IMR-90 (cell line): ENCODE measurements at regions not wholly inside any gene's neighbourhood (a gene's known extent, or its start where the extent isn't known, plus 50 kb on each side); places are given as distances from the start of the nearest gene placed in this dataset.

ENCODE experiments used
- CEBPB ChIP-seq: IDR thresholded peaks from 2 replicates; pipeline ENCODE4 v1.6.1; 2012; ENCODE audit warnings: low read depth, low read length, improper control_type of control experiment
- CHD1 ChIP-seq: IDR thresholded peaks from 2 replicates; pipeline ENCODE4 v1.6.1; 2012; ENCODE audit warnings: low read depth, low read length, improper control_type of control experiment
- CTCF ChIP-seq: conservative IDR thresholded peaks from 2 replicates; pipeline ENCODE4 v1.5.1; 2012; ENCODE audit warnings: mild to moderate bottlenecking, low read depth, low read length, improper control_type of control experiment
- ELK1 ChIP-seq: fragments of 150-350 bp; IDR thresholded peaks from 2 replicates; pipeline ENCODE4 v1.6.1; 2016; ENCODE audit warnings: low read depth, mild to moderate bottlenecking, low read length, moderate library complexity, borderline replicate concordance
- FOS ChIP-seq: fragments of 150-350 bp; IDR thresholded peaks from 2 replicates; pipeline ENCODE4 v1.6.1; 2016; ENCODE audit warnings: low read depth, low read length
- MAFK ChIP-seq: IDR thresholded peaks from 2 replicates; pipeline ENCODE4 v1.6.1; 2012; ENCODE audit warnings: low read depth, low read length, improper control_type of control experiment
- MAZ ChIP-seq: IDR thresholded peaks from 2 replicates; pipeline ENCODE4 v1.6.1; 2012; ENCODE audit warnings: low read depth, mild to moderate bottlenecking, low read length, improper control_type of control experiment, moderate library complexity, borderline replicate concordance
- MXI1 ChIP-seq: IDR thresholded peaks from 2 replicates; pipeline ENCODE4 v1.6.1; 2012; ENCODE audit warnings: low read depth, mild to moderate bottlenecking, low read length, moderate library complexity, borderline replicate concordance
- POLR2A ChIP-seq: IDR thresholded peaks from 2 replicates; pipeline ENCODE4 v1.6.1; 2012; ENCODE audit warnings: mild to moderate bottlenecking, low read depth, low read length
- RAD21 ChIP-seq: IDR thresholded peaks from 2 replicates; pipeline ENCODE4 v1.6.1; 2012; ENCODE audit warnings: low read length, improper control_type of control experiment
- RFX5 ChIP-seq: IDR thresholded peaks from 2 replicates; pipeline ENCODE4 v1.8.0; 2012; ENCODE audit warnings: low read depth, mild to moderate bottlenecking, low read length, moderate library complexity
- USF2 ChIP-seq: fragments of 150-350 bp; IDR thresholded peaks from 2 replicates; pipeline ENCODE4 v1.6.1; 2017; ENCODE audit warnings: mild to moderate bottlenecking, antibody characterized with exemption, low read length, low read depth

- TF ChIP-seq RFX5 (no peak), CTCF (no peak), POLR2A (no peak), MAZ (no peak), MAFK (no peak), RAD21 (no peak), CHD1 (no peak), ELK1 (no peak), USF2 (no peak), CEBPB (no peak), MXI1 (no peak), FOS (no peak)
Measured at GRCh38 chr13:69603144-69603853, 504.3 kb upstream of the ATXN8OS start.
